ENCODE measurements at regions not wholly inside any gene's neighbourhood (a gene's known extent, or its start where the extent isn't known, plus 50 kb on each side); places are given as distances from the start of the nearest gene placed in this dataset.

DNA sequence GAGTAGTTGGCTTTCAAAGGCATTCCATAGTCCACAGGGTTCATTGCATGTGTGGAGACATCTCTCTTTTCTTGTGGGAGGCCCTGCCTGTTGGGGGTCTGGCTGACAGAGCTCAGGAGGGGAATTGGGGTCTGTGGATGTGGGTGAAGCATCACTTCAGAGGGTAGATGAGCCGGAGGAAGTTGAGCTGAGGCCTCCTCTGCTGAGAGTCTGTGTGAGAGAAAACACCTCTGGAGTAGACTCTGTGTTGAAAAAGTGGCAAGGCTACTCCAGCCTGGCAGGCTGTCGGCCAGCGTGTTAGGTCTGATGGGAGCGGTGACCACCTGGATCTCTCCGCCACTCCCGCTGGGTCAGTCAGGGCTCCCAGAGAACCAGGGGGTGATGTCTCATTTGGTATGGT is 358.0 kb upstream of the MGMT start:
- no peak overlapping the region for H3K4me3 ChIP-seq (replicated peaks; ENCODE audit: low read depth, low read length)
- TF ChIP-seq, protein P1, sequence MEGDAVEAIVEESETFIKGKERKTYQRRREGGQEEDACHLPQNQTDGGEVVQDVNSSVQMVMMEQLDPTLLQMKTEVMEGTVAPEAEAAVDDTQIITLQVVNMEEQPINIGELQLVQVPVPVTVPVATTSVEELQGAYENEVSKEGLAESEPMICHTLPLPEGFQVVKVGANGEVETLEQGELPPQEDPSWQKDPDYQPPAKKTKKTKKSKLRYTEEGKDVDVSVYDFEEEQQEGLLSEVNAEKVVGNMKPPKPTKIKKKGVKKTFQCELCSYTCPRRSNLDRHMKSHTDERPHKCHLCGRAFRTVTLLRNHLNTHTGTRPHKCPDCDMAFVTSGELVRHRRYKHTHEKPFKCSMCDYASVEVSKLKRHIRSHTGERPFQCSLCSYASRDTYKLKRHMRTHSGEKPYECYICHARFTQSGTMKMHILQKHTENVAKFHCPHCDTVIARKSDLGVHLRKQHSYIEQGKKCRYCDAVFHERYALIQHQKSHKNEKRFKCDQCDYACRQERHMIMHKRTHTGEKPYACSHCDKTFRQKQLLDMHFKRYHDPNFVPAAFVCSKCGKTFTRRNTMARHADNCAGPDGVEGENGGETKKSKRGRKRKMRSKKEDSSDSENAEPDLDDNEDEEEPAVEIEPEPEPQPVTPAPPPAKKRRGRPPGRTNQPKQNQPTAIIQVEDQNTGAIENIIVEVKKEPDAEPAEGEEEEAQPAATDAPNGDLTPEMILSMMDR (IDR thresholded peaks at IDR 0.05; ENCODE audit: low read length, missing control alignments), result no peak
- DNase-seq (ENCODE audit: low read depth), result no peak

DNA sequence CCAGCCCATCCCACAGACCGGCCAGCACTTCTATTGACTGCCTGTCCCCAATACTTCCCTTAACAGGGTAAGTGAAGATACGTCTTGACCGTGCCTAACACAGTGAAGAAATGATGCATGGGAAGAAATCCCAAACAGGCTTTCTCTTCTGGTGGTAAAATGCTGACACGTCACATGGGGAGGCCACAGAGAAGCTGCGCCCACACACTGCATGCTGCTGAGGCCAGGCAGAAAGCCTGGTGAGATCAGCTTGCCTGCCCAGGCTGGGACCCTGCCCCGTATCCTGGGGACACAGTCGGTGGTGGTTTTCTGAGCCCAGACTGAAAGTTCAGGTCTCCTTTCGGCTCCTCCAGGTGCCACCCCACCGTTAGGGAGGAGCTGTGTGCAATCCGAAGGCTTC is 356.3 kb upstream of the MGMT start:
- no peak overlapping the region for H3K4me3 ChIP-seq (replicated peaks; ENCODE audit: low read depth, low read length)
- TF ChIP-seq, protein P1 (IDR thresholded peaks at IDR 0.05; ENCODE audit: low read length, missing control alignments), result no peak
- DNase-seq (ENCODE audit: low read depth), result no peak

DNA sequence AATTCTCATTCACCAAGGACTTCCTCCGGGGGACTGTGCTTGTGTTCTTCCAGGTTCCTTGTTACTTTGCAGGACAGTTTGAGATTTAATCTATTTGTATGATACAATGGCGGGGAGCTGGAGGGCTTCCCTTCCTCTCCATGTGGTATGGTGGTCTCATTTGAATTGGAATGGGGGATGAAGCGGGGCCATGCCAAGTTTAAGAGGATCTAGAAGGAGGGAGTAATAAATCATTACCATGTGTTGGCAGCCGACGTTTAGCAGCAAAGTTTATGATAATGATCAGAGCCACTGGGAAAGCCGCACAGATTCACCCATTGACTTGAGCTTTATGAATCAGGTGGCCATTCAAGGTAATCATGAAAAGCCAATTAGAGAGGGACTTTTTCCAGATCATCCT is 355.1 kb upstream of the MGMT start:
- no peak for DNase-seq (ENCODE audit: low read depth)
- no peak overlapping the region for H3K4me3 ChIP-seq (replicated peaks; ENCODE audit: low read depth, low read length)
- TF ChIP-seq, protein P1 (IDR thresholded peaks at IDR 0.05; ENCODE audit: low read length, missing control alignments), result no peak

DNA sequence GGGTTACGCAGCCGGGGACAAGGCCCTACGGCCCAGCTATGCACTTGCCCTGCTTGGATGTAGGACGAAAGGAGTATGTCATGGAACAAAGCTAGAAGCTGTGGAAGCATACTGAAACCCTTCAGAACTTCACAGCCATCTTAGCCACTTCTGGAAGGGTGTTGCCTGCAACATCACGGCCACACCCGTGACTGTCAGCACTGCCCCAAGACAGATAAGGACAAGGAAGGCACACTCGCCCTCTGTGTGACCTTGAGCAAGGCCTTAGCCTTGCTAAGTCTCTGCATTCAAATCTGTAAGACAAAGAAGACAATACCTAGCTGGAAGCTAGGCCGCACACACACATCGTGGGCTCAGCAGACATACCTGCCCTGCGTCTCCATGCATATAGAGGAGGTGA is 352.5 kb upstream of the MGMT start:
- H3K4me3 ChIP-seq (replicated peaks; ENCODE audit: low read depth, low read length), result no peak overlapping the region
- TF ChIP-seq, protein P1 (IDR thresholded peaks at IDR 0.05; ENCODE audit: low read length, missing control alignments), result no peak
- no peak for DNase-seq (ENCODE audit: low read depth)

DNA sequence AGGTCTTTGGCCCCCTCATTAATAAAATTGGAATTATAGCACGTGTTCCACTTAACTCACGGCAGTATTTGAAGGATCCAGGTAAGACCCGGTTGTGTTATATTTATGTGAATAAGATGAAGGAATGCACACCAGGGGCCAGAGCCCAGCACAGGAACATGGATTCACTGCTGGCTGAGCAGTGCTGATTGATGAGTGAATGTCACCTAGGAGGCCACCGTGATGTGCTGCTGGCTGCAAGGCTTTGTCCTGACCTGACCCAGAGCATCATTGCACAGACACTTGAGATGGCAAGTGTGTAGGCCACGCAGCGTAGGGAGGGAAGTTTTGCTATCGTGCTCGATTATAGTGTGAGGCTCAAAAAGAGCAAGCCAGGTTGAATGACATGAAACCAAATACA is 350.7 kb upstream of the MGMT start:
- DNase-seq (ENCODE audit: low read depth), result no peak
- TF ChIP-seq, protein P1 (IDR thresholded peaks at IDR 0.05; ENCODE audit: low read length, missing control alignments), result no peak
- H3K4me3 ChIP-seq (replicated peaks; ENCODE audit: low read depth, low read length), result no peak overlapping the region

DNA sequence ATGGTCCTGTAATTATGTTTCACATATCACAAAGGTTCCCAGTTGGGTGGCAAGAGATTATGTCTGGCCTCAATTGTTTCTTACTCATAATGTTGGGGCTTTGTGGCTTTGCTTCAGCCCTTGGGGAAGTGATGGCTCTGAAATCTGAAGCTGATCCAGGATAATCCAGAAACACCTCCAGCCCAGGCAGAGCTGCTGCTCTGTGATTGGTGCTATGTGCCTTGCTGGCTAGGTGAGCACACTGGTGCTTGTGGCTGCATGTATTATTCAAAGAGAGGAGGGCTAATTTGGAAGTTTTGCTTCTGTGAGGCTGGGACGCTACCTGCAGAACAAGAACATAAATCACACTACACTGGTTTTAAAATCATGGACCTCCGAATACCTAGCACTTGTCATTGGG is 346.6 kb upstream of the MGMT start:
- H3K4me3 ChIP-seq (replicated peaks; ENCODE audit: low read depth, low read length), result no peak overlapping the region
- TF ChIP-seq, protein P1 (IDR thresholded peaks at IDR 0.05; ENCODE audit: low read length, missing control alignments), result no peak
- no peak for DNase-seq (ENCODE audit: low read depth)

DNA sequence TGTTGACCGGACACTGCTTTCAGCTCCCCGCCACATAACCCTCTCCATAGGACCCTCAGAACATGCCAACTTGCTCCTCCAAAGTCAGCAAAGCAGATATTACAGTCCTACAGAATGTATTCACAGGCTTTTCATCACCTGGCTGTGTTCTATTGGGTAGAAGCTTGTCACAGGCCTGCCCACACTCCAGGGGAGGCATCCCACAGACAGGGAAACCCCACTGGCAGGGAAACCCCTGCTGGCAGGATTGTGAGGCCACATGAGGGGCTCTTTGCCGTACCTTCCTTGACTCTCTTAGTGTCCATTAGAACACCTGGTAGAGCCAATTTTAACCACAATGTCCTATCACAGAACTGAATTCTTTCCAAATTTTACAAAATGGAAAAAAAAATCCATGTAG is 344.2 kb upstream of the MGMT start:
- no peak for DNase-seq (ENCODE audit: low read depth)
- TF ChIP-seq, protein P1 (IDR thresholded peaks at IDR 0.05; ENCODE audit: low read length, missing control alignments), result no peak
- H3K4me3 ChIP-seq (replicated peaks; ENCODE audit: low read depth, low read length), result no peak overlapping the region

Measured in fibroblast of pulmonary artery (primary cell).